ENCODE measurements at regions not wholly inside any gene's neighbourhood (a gene's known extent, or its start where the extent isn't known, plus 50 kb on each side); places are given as distances from the start of the nearest gene placed in this dataset.

DNA sequence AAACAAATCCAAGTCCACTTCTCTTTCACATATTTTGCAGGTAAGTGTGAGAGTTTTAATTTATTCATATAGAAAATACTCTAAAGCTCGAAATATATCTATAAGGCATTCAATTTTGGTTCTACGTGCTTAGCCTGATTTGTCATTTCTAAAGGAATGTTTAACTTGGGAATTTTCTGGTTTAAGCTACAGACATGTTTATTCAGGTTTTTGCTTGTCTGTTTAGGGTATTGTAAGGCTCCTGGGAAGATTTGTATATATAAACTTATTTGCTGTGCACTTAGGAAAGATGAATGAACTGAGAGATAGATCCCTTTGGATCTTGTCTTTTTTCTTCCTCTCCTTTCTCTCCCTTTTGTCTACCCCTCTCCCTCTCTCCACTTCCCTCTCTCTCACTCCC, 185.9 kb upstream of the NEIL3 start:
- TF ChIP-seq, protein P1, sequence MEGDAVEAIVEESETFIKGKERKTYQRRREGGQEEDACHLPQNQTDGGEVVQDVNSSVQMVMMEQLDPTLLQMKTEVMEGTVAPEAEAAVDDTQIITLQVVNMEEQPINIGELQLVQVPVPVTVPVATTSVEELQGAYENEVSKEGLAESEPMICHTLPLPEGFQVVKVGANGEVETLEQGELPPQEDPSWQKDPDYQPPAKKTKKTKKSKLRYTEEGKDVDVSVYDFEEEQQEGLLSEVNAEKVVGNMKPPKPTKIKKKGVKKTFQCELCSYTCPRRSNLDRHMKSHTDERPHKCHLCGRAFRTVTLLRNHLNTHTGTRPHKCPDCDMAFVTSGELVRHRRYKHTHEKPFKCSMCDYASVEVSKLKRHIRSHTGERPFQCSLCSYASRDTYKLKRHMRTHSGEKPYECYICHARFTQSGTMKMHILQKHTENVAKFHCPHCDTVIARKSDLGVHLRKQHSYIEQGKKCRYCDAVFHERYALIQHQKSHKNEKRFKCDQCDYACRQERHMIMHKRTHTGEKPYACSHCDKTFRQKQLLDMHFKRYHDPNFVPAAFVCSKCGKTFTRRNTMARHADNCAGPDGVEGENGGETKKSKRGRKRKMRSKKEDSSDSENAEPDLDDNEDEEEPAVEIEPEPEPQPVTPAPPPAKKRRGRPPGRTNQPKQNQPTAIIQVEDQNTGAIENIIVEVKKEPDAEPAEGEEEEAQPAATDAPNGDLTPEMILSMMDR (conservative IDR thresholded peaks at IDR 0.05), result no peak
- no peaks in the 10 kb centered on the region for H3K4me1 Mint-ChIP-seq
- DNase-seq (ENCODE audit: low read depth, low spot score), result no peak
- peaks cover 15% of the 10 kb centered on the region for H3K9me3 Mint-ChIP-seq
- H3K27me3 Mint-ChIP-seq (ENCODE audit: low read depth), result no peaks in the 10 kb centered on the region
- H3K4me3 Mint-ChIP-seq, result no peak overlapping the region
- no peak overlapping the region for H3K27ac Mint-ChIP-seq (ENCODE audit: unreplicated experiment)
- H3K36me3 Mint-ChIP-seq (ENCODE audit: low read depth), result no peaks in the 10 kb centered on the region

DNA sequence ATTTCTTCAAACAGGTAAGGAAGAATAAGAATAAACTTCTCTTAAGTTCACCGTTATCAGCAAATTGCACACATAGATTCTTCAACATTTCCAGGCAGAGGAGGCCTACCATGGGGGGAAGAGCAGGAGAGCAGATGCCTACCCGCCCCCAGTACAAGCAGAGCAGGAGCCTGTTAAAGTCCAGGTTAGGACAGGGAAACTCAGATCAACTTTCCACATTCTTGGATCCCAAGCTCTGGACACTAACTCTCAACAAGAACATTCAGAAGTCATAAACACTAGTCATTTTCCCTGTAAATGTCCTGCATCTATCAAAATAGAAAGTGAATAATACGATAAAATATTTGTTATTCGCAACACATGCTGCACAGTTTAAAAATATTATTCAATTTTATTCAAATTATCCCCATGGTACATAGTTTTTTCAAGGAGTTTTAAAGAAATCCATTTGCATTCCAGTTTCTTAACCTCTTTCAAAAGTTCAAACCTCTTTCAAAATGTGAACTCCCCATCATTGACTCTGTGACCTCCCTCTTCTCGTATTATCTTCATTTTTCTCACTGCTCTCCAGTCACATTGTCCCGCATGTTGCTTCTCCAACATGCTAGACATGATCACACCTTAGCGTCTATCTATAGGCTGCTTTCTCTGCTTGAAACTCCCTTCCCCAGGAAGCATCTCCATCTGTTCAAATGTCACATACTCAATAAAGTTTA, 185.2 kb upstream of the NEIL3 start:
- Mint-ChIP-seq H3K27ac (ENCODE audit: unreplicated experiment) (peak overlapping the region; percentile 23), H3K4me3 (no peak overlapping the region)

DNA sequence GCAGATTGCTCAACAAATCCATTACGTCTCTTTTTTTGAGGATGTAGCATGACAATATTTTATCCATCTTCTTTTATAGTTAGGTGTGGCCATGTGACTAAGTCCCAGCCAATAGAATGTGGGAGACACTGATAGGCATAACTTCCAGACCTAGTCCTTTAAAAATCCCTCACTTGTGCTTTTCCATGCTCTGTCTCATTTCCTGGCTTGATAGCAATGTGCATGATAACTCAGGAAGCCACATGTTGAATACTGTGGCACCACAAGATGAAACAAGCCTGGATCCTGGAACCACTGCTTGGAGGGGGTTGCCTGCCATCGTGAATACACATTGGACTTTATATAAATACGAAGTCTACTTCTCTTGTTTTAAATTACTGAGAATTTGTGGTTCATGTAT, 184.0 kb upstream of the NEIL3 start:
- H3K27me3 Mint-ChIP-seq (ENCODE audit: low read depth), result no peaks in the 10 kb centered on the region
- TF ChIP-seq, protein P1 (conservative IDR thresholded peaks at IDR 0.05), result no peak
- peaks cover 6% of the 10 kb centered on the region for H3K36me3 Mint-ChIP-seq (ENCODE audit: low read depth)
- H3K9me3 Mint-ChIP-seq, result peaks cover 15% of the 10 kb centered on the region
- H3K4me3 Mint-ChIP-seq, result no peak overlapping the region
- no peak overlapping the region for H3K27ac Mint-ChIP-seq (ENCODE audit: unreplicated experiment)
- DNase-seq (ENCODE audit: low read depth, low spot score), result no peak
- no peaks in the 10 kb centered on the region for H3K4me1 Mint-ChIP-seq

More for the DNA sequence above, 185.2 kb upstream of the NEIL3 start:
- Mint-ChIP-seq H3K36me3 (ENCODE audit: low read depth) (peaks cover 3% of the 10 kb centered on the region), H3K4me1 (no peaks in the 10 kb centered on the region), H3K9me3 (peaks cover 18% of the 10 kb centered on the region), H3K27me3 (ENCODE audit: low read depth) (no peaks in the 10 kb centered on the region)
- TF ChIP-seq, protein P1 (conservative IDR thresholded peaks at IDR 0.05), result no peak
- no peak for DNase-seq (ENCODE audit: low read depth, low spot score)

DNA sequence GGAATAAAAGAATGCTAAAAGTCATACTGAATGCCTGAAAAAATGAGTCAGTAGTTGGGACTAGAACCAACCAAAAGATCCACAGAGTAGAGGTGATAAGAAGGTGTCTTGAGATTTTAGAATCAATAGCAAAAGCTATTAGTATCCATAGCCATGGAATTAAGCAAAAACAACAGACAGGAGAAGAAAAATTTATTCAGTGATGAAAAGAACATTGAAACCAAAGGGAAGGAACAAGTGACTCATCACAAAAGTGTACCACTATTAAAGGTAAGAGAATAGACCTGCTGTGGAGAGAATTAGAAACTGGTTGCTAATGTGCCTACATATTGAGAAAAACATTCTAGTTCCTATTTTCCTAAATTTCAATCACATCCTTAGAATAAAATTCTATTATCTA, 182.0 kb upstream of the NEIL3 start:
- H3K4me1 Mint-ChIP-seq, result no peaks in the 10 kb centered on the region
- no peak overlapping the region for H3K27ac Mint-ChIP-seq (ENCODE audit: unreplicated experiment)
- TF ChIP-seq, protein P1 (conservative IDR thresholded peaks at IDR 0.05), result no peak
- H3K27me3 Mint-ChIP-seq (ENCODE audit: low read depth), result no peaks in the 10 kb centered on the region
- peaks cover 6% of the 10 kb centered on the region for H3K36me3 Mint-ChIP-seq (ENCODE audit: low read depth)
- no peak overlapping the region for H3K4me3 Mint-ChIP-seq
- H3K9me3 Mint-ChIP-seq, result peaks cover 14% of the 10 kb centered on the region
- no peak for DNase-seq (ENCODE audit: low read depth, low spot score)

DNA sequence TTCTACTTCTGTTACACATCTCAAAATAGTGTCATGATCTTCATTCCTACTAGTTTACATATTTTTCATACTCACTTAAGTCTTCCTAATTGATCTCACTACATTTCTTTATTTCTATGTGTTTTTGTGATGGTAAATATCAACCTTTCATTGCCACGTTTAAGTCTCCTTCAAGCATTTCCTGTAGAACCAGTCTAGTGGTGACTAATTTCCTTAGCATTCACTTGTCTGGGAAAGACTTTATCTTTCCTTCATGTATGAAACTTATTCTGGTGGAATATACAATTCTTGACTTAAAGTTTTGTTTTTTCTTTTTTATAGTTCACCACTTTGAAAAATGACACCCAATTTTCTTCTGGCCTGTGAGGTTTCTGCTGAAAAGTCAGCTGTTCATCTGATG, 181.4 kb upstream of the NEIL3 start:
- H3K27me3 Mint-ChIP-seq (ENCODE audit: low read depth), result no peaks in the 10 kb centered on the region
- H3K36me3 Mint-ChIP-seq (ENCODE audit: low read depth), result peaks cover 6% of the 10 kb centered on the region
- H3K9me3 Mint-ChIP-seq, result peaks cover 14% of the 10 kb centered on the region
- TF ChIP-seq, protein P1 (conservative IDR thresholded peaks at IDR 0.05), result no peak
- DNase-seq (ENCODE audit: low read depth, low spot score), result no peak
- H3K27ac Mint-ChIP-seq (ENCODE audit: unreplicated experiment), result no peak overlapping the region
- H3K4me3 Mint-ChIP-seq, result no peak overlapping the region
- H3K4me1 Mint-ChIP-seq, result no peaks in the 10 kb centered on the region
